DOHH2 (cell line): ENCODE measurements at regions not wholly inside any gene's neighbourhood (a gene's known extent, or its start where the extent isn't known, plus 50 kb on each side); places are given as distances from the start of the nearest gene placed in this dataset.

ENCODE experiments used
- H3F3A ChIP-seq: fragments of 200-600 bp; sonication (generic), shearing (Covaris generic); 2 replicates; pipeline ENCODE4 v1.6.0; 2016; ENCODE audit warnings: antibody characterized with exemption, mild to moderate bottlenecking; ENCODE audit not compliant: control insufficient read depth, insufficient read depth
- H3K27ac ChIP-seq: fragments of 200-600 bp; sonication (generic); 2 replicates; pipeline ENCODE4 v1.5.1; 2014; ENCODE audit warnings: low read depth, mild to moderate bottlenecking, low read length, moderate library complexity
- H3K27me3 ChIP-seq: fragments of 200-600 bp; sonication (generic); 2 replicates; pipeline ENCODE4 v1.6.1; 2014; ENCODE audit warnings: mild to moderate bottlenecking, low read length, mixed read lengths; ENCODE audit not compliant: control insufficient read depth
- H3K36me3 ChIP-seq: fragments of 200-600 bp; sonication (generic); 2 replicates; pipeline ENCODE4 v1.6.1; 2014; ENCODE audit warnings: mild to moderate bottlenecking, low read length, moderate library complexity, mixed read lengths; ENCODE audit not compliant: control insufficient read depth
- H3K4me1 ChIP-seq: fragments of 200-600 bp; sonication (generic); 2 replicates; pipeline ENCODE4 v1.6.1; 2014; ENCODE audit warnings: mild to moderate bottlenecking, low read length, mixed read lengths; ENCODE audit not compliant: control insufficient read depth
- H3K4me2 ChIP-seq: fragments of 200-600 bp; sonication (generic); 2 replicates; pipeline ENCODE4 v1.6.0; 2014; ENCODE audit warnings: mild to moderate bottlenecking, low read length, moderate library complexity
- H3K4me3 ChIP-seq: fragments of 200-600 bp; sonication (generic); 2 replicates; pipeline ENCODE4 v1.5.1; 2014; ENCODE audit warnings: mild to moderate bottlenecking, low read length, mixed read lengths
- H3K79me2 ChIP-seq: fragments of 200-600 bp; sonication (generic); 2 replicates; pipeline ENCODE4 v1.6.1; 2014; ENCODE audit warnings: mild to moderate bottlenecking, low read length, mixed read lengths; ENCODE audit not compliant: control insufficient read depth
- H3K9me2 ChIP-seq: fragments of 200-600 bp; sonication (generic); replicated peaks from 2 replicates; pipeline ENCODE4 v1.6.1; 2014; ENCODE audit warnings: mild to moderate bottlenecking, low read length, mixed read lengths; ENCODE audit not compliant: control insufficient read depth
- H3K9me3 ChIP-seq: fragments of 200-600 bp; sonication (generic); 2 replicates; pipeline ENCODE4 v1.6.1; 2014; ENCODE audit warnings: antibody characterized with exemption, low read length, mixed read lengths; ENCODE audit not compliant: control insufficient read depth, insufficient read depth
- H4K20me1 ChIP-seq: fragments of 200-600 bp; sonication (generic); 2 replicates; pipeline ENCODE4 v1.6.0; 2014; ENCODE audit warnings: low read depth, mild to moderate bottlenecking, antibody characterized with exemption, low read length, moderate library complexity; ENCODE audit not compliant: control insufficient read depth, insufficient read depth
- EZH2phosphoT487 ChIP-seq: fragments of 200-600 bp; sonication (generic); IDR thresholded peaks from 2 replicates; pipeline ENCODE4 v1.6.1; 2017; ENCODE audit warnings: borderline replicate concordance, mild to moderate bottlenecking, antibody characterized with exemption, low read length, moderate library complexity, mixed read lengths
- TF ChIP-seq, protein P1 (sequence below): fragments of 200-600 bp; sonication (generic); IDR thresholded peaks from one replicate; pipeline ENCODE4 v1.5.1; 2014; ENCODE audit warnings: antibody characterized with exemption, mild to moderate bottlenecking, low read depth, low read length; ENCODE audit not compliant: poor library complexity, severe bottlenecking

DNA sequence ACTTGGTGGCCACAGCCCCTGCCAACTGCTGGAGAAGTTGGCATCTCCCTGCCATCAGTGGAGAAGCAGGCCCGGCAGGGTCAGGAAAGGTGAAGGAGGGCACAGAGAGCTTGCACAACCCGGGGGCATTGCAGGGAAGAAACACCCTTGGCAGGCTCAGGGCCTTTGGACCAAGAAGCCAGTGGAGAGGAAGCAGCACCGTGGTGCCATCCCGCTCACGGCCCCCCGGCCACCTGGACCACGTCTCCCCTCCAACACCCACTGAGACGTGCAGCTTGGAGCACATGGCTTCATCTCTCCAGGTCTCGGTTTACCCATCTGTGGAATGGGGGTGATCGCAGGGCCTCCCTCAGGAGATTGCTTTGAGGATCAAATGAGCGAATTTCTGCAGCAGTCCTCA is 158.1 kb downstream of the RBFOX3 start:
- no peaks in the 10 kb centered on the region for H4K20me1 ChIP-seq
- H3K36me3 ChIP-seq: no peaks in the 10 kb centered on the region
- no peaks in the 10 kb centered on the region for H3K27me3 ChIP-seq
- no peak overlapping the region for H3K27ac ChIP-seq
- H3K4me3 ChIP-seq: no peak overlapping the region
- H3K9me3 ChIP-seq: no peaks in the 10 kb centered on the region
- H3K4me2 ChIP-seq: no peak overlapping the region
- no peaks in the 10 kb centered on the region for H3F3A ChIP-seq
- no peaks in the 10 kb centered on the region for H3K9me2 ChIP-seq
- TF ChIP-seq EZH2phosphoT487: no peak
- TF ChIP-seq, protein P1, sequence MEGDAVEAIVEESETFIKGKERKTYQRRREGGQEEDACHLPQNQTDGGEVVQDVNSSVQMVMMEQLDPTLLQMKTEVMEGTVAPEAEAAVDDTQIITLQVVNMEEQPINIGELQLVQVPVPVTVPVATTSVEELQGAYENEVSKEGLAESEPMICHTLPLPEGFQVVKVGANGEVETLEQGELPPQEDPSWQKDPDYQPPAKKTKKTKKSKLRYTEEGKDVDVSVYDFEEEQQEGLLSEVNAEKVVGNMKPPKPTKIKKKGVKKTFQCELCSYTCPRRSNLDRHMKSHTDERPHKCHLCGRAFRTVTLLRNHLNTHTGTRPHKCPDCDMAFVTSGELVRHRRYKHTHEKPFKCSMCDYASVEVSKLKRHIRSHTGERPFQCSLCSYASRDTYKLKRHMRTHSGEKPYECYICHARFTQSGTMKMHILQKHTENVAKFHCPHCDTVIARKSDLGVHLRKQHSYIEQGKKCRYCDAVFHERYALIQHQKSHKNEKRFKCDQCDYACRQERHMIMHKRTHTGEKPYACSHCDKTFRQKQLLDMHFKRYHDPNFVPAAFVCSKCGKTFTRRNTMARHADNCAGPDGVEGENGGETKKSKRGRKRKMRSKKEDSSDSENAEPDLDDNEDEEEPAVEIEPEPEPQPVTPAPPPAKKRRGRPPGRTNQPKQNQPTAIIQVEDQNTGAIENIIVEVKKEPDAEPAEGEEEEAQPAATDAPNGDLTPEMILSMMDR: no peak
- H3K79me2 ChIP-seq: no peaks in the 10 kb centered on the region
- no peaks in the 10 kb centered on the region for H3K4me1 ChIP-seq

DNA sequence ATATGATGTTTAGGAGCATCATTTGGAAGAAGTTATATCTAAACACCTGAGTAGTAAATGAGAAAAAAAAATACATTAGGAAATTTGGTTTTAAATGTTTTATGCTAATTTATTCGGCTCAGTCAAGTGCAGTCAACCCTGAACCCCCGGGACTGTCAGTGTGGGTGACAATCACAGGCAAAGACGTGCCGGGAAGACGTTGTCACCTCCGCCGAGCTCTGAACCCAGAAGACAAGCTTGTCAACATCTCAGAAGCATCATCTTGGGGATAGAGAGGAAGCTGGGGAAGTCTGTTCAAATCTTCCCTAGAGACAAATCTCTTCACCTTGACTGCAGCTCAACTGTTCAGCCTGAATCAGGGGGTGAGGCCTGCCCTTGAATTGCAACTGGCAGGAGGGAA is 159.7 kb downstream of the RBFOX3 start:
- Histone ChIP-seq H3K9me3 (no peaks in the 10 kb centered on the region), H3K4me2 (no peak overlapping the region), H3K79me2 (no peaks in the 10 kb centered on the region), H4K20me1 (no peaks in the 10 kb centered on the region), H3K4me3 (no peak overlapping the region), H3K27ac (no peak overlapping the region), H3K36me3 (no peaks in the 10 kb centered on the region), H3K27me3 (no peaks in the 10 kb centered on the region), H3K4me1 (no peaks in the 10 kb centered on the region), H3K9me2 (no peaks in the 10 kb centered on the region), H3F3A (no peaks in the 10 kb centered on the region)
- TF ChIP-seq, protein P1: no peak
- no peak for TF ChIP-seq EZH2phosphoT487

DNA sequence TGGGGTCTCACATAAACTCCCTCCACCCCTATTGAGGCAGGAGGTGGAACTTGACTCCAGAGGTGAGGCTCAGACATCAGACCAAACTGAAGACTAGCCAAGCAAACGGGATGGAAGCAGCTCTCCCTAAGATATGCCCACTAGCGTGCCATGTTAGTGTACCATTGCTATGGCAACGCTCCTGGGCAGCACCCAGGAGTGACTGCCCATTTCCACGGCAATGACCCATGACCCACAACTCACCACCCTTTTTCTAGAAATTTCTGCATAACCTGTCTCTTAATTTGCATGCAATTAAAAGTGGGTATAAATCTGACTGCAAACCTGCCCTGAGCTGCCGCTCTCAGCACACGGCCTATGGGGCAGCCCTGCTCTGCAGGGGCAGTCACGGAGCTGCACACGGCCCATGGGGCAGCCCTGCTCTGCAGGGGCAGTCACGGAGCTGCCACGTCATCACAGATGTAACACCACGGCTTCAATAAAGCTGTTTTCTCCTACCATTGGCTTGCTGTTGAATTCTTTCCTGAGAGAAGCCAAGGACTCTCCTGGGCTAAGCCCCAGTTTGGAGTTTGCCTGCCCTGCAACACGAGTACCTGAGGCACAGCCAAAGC is 164.3 kb downstream of the RBFOX3 start:
- Histone ChIP-seq H3K79me2 (no peaks in the 10 kb centered on the region), H3K9me2 (no peaks in the 10 kb centered on the region), H3K9me3 (no peaks in the 10 kb centered on the region), H3K27me3 (no peaks in the 10 kb centered on the region), H3F3A (no peaks in the 10 kb centered on the region), H3K4me3 (no peak overlapping the region), H3K4me2 (no peak overlapping the region), H3K4me1 (no peaks in the 10 kb centered on the region), H3K27ac (no peak overlapping the region), H4K20me1 (no peaks in the 10 kb centered on the region), H3K36me3 (no peaks in the 10 kb centered on the region)
- TF ChIP-seq, protein P1: no peak
- no peak for TF ChIP-seq EZH2phosphoT487

DNA sequence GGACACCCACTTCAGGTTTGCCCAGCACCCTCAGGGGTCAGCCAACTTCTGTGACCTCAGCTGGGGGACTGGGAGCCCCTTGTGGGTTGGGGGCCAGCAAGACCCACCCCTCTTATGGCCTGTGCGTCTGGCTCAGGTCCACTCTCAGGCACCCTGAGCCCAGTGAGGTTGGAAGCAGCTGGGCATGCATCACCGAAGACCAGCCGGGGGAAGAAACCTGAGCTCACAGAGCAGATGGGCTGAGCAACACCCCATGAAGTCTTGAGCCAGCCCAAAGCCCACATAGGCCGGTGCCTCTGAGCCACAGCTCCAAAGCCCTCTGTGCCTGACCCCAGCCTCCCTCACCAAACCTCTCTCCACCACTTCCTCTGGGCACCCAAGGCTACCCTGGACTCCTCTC is 166.7 kb downstream of the RBFOX3 start:
- Histone ChIP-seq H3K36me3 (no peaks in the 10 kb centered on the region), H3K27ac (no peak overlapping the region), H3K9me2 (no peaks in the 10 kb centered on the region), H3K4me1 (no peaks in the 10 kb centered on the region), H3K4me3 (no peak overlapping the region), H3F3A (no peaks in the 10 kb centered on the region), H3K27me3 (no peaks in the 10 kb centered on the region), H4K20me1 (no peaks in the 10 kb centered on the region), H3K79me2 (no peaks in the 10 kb centered on the region), H3K9me3 (no peaks in the 10 kb centered on the region), H3K4me2 (no peak overlapping the region)
- TF ChIP-seq, protein P1: no peak
- no peak for TF ChIP-seq EZH2phosphoT487
